Tibial nerve (tissue), 4 donors: ENCODE measurements at regions not wholly inside any gene's neighbourhood (a gene's known extent, or its start where the extent isn't known, plus 50 kb on each side); places are given as distances from the start of the nearest gene placed in this dataset.

Experiments
- DNase-seq, 2 donors: peaks; one replicate each; pipeline ENCODE4 v3.0.0-alpha.2; 2019; ENCODE audit warnings: low spot score in 2 of 2
- H3K27ac ChIP-seq, 4 donors: fragments of 200-600 bp; sonication (generic) in 3 of 4; one replicate each; pipeline ENCODE4 v1.5.1; 2017 to 2019; ENCODE audit warnings: mild to moderate bottlenecking in 1 of 4
- H3K27me3 ChIP-seq, 2 donors: fragments of 200-600 bp; sonication (generic) in 1 of 2; one replicate each; pipeline versions ENCODE4 v1.5.1 to v1.6.0; 2017 to 2019
- H3K36me3 ChIP-seq, 3 donors: fragments of 200-600 bp; sonication (generic); one replicate each; pipeline ENCODE4 v1.5.1; 2018 to 2019
- H3K4me1 ChIP-seq, 4 donors: fragments of 200-600 bp; sonication (generic) in 3 of 4; one replicate each; pipeline ENCODE4 v1.5.1; 2017 to 2019
- H3K4me3 ChIP-seq, 4 donors: fragments of 200-600 bp; sonication (generic) in 3 of 4; one replicate each; pipeline ENCODE4 v1.5.1; 2017 to 2019; ENCODE audit warnings: mild to moderate bottlenecking in 1 of 4, moderate library complexity in 1 of 4
- H3K9me3 ChIP-seq, 4 donors: fragments of 200-600 bp; sonication (generic) in 3 of 4; one replicate each; pipeline ENCODE4 v1.5.1; 2017 to 2019
- EP300 ChIP-seq, 2 donors: sonication (generic); formaldehyde crosslinking; IDR thresholded peaks; one replicate each; pipeline ENCODE4 v1.6.1; 2017; ENCODE audit warnings: antibody characterized with exemption in 2 of 2, mild to moderate bottlenecking in 1 of 2
- POLR2A ChIP-seq, 2 donors: fragments of 450-650 bp; IDR thresholded peaks; one replicate each; pipeline ENCODE4 v1.6.1; 2017; ENCODE audit warnings: antibody characterized with exemption in 2 of 2, mild to moderate bottlenecking in 2 of 2, moderate library complexity in 2 of 2
- WGBS, 2 donors: methylation state at CpG; one replicate each; pipeline ENCODE4 v1.1.5; 2018; 5-methylcytosine and 5-hydroxymethylcytosine counted together
- TF ChIP-seq, protein P1 (sequence below), 5 experiments: fragments of 200-600 bp in 3 of 5; fragments of 450-650 bp in 2 of 5; sonication (generic) in 3 of 5; IDR thresholded peaks; one replicate each; pipeline ENCODE4 v1.5.1; 2016 to 2019; ENCODE audit warnings: antibody characterized with exemption in 5 of 5, mild to moderate bottlenecking in 3 of 5, moderate library complexity in 2 of 5

DNA sequence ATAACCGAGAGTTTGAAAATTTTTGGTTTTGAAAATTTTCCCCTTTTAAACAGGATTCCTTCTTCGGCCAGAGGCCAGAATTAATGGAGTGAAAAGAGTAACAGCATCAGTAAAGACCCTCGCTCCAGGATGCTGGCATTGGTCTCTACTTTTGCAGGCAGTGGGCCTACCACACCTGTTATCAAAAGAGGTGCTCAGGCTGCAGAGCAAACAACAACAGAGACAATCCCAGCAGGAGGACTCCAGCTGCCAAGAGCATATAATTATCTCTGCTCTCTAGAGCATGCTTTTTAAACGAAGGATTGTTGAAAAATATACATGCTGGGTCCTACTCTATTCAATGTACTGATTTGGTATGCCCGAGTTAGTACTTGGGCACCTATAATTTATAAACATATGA, 1048.5 kb downstream of the PLA2G4A start:
- H3K27me3 ChIP-seq, result no peaks in the 10 kb centered on the region
- TF ChIP-seq, protein P1, sequence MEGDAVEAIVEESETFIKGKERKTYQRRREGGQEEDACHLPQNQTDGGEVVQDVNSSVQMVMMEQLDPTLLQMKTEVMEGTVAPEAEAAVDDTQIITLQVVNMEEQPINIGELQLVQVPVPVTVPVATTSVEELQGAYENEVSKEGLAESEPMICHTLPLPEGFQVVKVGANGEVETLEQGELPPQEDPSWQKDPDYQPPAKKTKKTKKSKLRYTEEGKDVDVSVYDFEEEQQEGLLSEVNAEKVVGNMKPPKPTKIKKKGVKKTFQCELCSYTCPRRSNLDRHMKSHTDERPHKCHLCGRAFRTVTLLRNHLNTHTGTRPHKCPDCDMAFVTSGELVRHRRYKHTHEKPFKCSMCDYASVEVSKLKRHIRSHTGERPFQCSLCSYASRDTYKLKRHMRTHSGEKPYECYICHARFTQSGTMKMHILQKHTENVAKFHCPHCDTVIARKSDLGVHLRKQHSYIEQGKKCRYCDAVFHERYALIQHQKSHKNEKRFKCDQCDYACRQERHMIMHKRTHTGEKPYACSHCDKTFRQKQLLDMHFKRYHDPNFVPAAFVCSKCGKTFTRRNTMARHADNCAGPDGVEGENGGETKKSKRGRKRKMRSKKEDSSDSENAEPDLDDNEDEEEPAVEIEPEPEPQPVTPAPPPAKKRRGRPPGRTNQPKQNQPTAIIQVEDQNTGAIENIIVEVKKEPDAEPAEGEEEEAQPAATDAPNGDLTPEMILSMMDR (IDR thresholded peaks at IDR 0.05), result no peak
- TF ChIP-seq POLR2A (IDR thresholded peaks at IDR 0.05) (no peak), EP300 (IDR thresholded peaks at IDR 0.05) (no peak)
- no peaks in the 10 kb centered on the region for H3K9me3 ChIP-seq
- WGBS, 2 donors, result 66 to 72% methylated on average over 5 of the region's 5 CpGs
- no peak overlapping the region for H3K4me3 ChIP-seq
- DNase-seq, result no peak
- no peaks in the 10 kb centered on the region for H3K36me3 ChIP-seq
- H3K27ac ChIP-seq, result no peak overlapping the region
- H3K4me1 ChIP-seq, result no peaks in the 10 kb centered on the region

DNA sequence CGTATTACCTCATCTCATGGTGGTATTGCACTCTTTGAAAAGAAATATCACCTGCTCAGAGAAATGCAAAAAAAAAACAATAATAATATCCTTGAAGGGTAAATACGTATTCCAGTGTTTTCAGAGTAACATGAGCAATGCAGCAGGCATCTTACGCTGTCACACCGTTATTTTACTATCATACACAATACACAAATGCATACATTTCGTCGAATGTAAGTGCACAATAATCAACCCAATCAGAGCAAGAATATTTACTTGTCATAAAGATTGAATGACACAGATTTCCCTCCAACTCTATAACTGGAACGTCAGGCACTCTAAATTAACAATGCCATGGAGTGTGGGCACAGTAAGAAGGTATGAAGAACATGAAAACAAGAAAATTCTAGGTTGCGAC, 1050.1 kb downstream of the PLA2G4A start:
- no peak overlapping the region for H3K4me3 ChIP-seq
- H3K36me3 ChIP-seq, result no peaks in the 10 kb centered on the region
- H3K27me3 ChIP-seq, result no peaks in the 10 kb centered on the region
- no peak overlapping the region for H3K27ac ChIP-seq
- WGBS, 2 donors, result 81 to 85% methylated on average over 8 of the region's 8 CpGs
- H3K9me3 ChIP-seq, result no peaks in the 10 kb centered on the region
- TF ChIP-seq POLR2A (IDR thresholded peaks at IDR 0.05) (no peak), EP300 (IDR thresholded peaks at IDR 0.05) (no peak)
- TF ChIP-seq, protein P1 (IDR thresholded peaks at IDR 0.05), result no peak
- DNase-seq, result no peak
- no peaks in the 10 kb centered on the region for H3K4me1 ChIP-seq

DNA sequence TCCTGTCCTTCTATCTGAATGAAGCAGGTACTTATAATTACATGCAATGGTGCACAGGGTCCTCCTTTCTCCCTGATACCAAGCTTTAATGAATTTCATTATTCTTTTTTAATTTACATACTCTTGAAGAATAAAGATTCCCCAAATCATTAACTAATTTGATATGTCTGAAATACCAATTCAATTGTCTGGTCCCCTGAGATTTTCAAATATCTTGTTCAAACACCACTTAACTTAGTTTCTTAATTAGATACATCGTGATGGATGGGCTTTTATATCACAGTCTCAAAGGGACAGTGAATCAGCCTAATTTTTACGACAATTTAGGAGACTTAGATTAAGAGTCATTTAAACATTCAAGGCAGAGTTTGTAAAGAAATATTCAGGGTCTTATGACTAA, 1054.6 kb downstream of the PLA2G4A start:
- no peaks in the 10 kb centered on the region for H3K4me1 ChIP-seq
- TF ChIP-seq POLR2A (IDR thresholded peaks at IDR 0.05), result no peak
- TF ChIP-seq, protein P1 (IDR thresholded peaks at IDR 0.05), result no peak
- TF ChIP-seq EP300 (IDR thresholded peaks at IDR 0.05), result no peak
- H3K27me3 ChIP-seq, result no peaks in the 10 kb centered on the region
- H3K9me3 ChIP-seq, result no peaks in the 10 kb centered on the region
- no peaks in the 10 kb centered on the region for H3K36me3 ChIP-seq
- H3K27ac ChIP-seq, result no peak overlapping the region
- H3K4me3 ChIP-seq, result no peak overlapping the region
- DNase-seq, result no peak
- WGBS, 2 donors, result 82 to 87% methylated on average over 2 of the region's 2 CpGs

DNA sequence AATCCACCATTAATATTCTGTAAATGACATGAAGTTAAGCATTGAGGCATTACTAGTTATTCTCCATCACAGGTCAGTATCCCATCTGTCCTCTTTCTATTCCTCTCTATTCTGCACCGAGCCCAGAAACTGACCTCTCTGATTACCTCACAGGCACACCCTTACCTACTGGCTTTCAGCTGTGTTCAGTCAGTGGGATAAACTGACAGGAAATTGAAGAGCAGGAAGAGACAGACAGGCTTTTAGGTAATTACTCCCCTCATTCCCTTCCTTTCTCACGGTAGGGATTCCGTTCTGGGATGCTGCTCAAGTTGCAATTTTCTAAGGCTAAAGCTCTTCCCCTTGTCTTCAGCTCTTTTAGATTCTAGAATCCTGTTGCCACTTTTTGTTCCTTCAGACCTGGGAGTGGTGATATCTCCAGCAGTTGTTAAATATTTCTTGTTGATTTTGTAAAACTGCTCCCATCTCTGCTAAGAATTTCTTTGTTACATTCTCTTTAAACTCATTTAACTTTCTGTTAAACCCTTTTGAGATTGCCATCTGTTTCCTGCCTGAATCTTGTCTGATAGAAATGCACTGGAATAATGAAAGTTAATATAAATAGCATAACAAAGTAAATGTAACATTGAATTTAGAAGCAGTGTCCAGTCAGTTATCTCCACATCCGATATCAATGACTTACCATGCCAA, 1063.4 kb downstream of the PLA2G4A start:
- 56 to 59% methylated on average over 4 of the region's 4 CpGs for WGBS, 2 donors
- H3K27ac ChIP-seq, result no peak overlapping the region

GRCh38 chr1:187892683-187893039, 1063.9 kb downstream of the PLA2G4A start:
- TF ChIP-seq POLR2A (IDR thresholded peaks at IDR 0.05) (no peak), EP300 (IDR thresholded peaks at IDR 0.05) (no peak)
- TF ChIP-seq, protein P1 (IDR thresholded peaks at IDR 0.05), result no peak
- Histone ChIP-seq H3K4me1 (no peaks in the 10 kb centered on the region), H3K9me3 (no peaks in the 10 kb centered on the region), H3K36me3 (no peaks in the 10 kb centered on the region), H3K27me3 (no peaks in the 10 kb centered on the region), H3K27ac (no peak overlapping the region), H3K4me3 (no peak overlapping the region)
- DNase-seq, result no peak

More for the DNA sequence above, 1063.4 kb downstream of the PLA2G4A start:
- Histone ChIP-seq H3K27me3 (no peaks in the 10 kb centered on the region), H3K4me1 (no peaks in the 10 kb centered on the region), H3K4me3 (no peak overlapping the region), H3K9me3 (no peaks in the 10 kb centered on the region), H3K36me3 (no peaks in the 10 kb centered on the region)
- no peak for TF ChIP-seq POLR2A (IDR thresholded peaks at IDR 0.05)
- DNase-seq, result no peak

GRCh38 chr1:187893471-187893870, 1064.7 kb downstream of the PLA2G4A start:
- Histone ChIP-seq H3K4me3 (no peak overlapping the region), H3K4me1 (no peaks in the 10 kb centered on the region), H3K9me3 (no peaks in the 10 kb centered on the region), H3K36me3 (no peaks in the 10 kb centered on the region), H3K27ac (no peak overlapping the region), H3K27me3 (no peaks in the 10 kb centered on the region)
- WGBS, 2 donors, result 82 to 86% methylated on average over 2 of the region's 2 CpGs
- no peak for DNase-seq
- TF ChIP-seq EP300 (IDR thresholded peaks at IDR 0.05) (no peak), POLR2A (IDR thresholded peaks at IDR 0.05) (no peak)
- TF ChIP-seq, protein P1 (IDR thresholded peaks at IDR 0.05), result no peak
